ENCODE measurements at regions not wholly inside any gene's neighbourhood (a gene's known extent, or its start where the extent isn't known, plus 50 kb on each side); places are given as distances from the start of the nearest gene placed in this dataset.

DNA sequence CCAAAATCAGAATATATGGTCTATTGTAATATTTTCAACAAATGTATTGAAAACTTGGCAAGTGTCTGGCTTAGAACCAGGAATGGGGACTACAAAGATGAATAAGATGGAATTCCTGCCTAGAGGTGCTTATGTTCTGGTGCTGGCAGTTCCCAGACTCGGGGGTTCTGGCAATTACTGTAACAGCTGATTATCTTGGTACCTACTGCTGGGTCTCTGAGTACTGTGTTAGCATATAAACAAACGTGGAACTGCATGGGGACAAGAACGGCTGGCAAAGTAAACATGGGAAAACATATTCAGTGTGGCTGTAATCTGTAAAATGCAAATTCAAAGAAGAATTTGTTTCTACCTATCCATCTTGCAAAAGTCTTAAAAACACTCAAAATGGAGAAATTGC lies 89.9 kb downstream of the SLC24A2 start:
- TF ChIP-seq, protein P1, sequence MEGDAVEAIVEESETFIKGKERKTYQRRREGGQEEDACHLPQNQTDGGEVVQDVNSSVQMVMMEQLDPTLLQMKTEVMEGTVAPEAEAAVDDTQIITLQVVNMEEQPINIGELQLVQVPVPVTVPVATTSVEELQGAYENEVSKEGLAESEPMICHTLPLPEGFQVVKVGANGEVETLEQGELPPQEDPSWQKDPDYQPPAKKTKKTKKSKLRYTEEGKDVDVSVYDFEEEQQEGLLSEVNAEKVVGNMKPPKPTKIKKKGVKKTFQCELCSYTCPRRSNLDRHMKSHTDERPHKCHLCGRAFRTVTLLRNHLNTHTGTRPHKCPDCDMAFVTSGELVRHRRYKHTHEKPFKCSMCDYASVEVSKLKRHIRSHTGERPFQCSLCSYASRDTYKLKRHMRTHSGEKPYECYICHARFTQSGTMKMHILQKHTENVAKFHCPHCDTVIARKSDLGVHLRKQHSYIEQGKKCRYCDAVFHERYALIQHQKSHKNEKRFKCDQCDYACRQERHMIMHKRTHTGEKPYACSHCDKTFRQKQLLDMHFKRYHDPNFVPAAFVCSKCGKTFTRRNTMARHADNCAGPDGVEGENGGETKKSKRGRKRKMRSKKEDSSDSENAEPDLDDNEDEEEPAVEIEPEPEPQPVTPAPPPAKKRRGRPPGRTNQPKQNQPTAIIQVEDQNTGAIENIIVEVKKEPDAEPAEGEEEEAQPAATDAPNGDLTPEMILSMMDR (conservative IDR thresholded peaks at IDR 0.05; ENCODE audit: low read length): no peak
- TF ChIP-seq EZH2phosphoT487 (IDR thresholded peaks at IDR 0.05; ENCODE audit: borderline replicate concordance, low read depth, low read length): no peak

Data from OCI-LY7 (cell line).